ENCODE measurements at regions not wholly inside any gene's neighbourhood (a gene's known extent, or its start where the extent isn't known, plus 50 kb on each side); places are given as distances from the start of the nearest gene placed in this dataset.

DNA sequence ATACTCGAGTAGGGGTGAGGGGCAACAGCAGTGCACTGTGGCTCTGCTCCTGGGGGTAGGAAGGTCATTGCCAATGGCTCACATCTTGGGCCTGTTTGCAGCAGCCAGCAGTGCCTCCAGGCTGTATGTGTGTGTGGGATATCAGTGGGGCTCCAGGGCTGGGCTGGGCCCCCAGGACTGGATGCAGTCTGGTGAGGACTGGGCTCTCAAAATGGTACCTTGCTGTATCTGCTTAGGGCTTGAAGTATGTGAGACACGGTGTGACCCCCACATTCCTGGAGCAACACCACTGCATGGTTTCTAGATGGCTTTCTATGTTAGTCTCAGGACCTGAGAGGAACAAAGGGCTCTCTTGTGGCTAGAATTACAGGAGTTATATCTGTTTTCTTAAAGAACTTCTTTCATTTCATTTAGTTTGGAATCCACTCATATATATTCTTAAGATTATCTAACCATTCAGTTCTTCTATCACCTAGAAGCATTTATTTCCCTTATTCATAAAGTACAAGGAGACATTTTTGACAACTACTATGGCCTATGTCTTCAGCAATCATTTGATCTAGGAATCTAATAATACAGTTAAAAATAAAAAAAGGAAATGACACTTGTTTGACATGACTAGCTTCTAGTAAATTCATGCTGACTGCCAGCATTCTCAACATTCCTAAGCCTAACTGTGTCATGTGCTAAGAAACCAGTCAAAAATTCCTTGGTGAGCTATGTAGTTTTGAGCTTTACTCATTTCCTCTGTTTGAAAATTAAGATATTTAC, 443.2 kb upstream of the SEMA3A start:
- H3K4me3 ChIP-seq (ENCODE audit: low read depth, low read length) = no peak overlapping the region
- TF ChIP-seq, protein P1, sequence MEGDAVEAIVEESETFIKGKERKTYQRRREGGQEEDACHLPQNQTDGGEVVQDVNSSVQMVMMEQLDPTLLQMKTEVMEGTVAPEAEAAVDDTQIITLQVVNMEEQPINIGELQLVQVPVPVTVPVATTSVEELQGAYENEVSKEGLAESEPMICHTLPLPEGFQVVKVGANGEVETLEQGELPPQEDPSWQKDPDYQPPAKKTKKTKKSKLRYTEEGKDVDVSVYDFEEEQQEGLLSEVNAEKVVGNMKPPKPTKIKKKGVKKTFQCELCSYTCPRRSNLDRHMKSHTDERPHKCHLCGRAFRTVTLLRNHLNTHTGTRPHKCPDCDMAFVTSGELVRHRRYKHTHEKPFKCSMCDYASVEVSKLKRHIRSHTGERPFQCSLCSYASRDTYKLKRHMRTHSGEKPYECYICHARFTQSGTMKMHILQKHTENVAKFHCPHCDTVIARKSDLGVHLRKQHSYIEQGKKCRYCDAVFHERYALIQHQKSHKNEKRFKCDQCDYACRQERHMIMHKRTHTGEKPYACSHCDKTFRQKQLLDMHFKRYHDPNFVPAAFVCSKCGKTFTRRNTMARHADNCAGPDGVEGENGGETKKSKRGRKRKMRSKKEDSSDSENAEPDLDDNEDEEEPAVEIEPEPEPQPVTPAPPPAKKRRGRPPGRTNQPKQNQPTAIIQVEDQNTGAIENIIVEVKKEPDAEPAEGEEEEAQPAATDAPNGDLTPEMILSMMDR (IDR thresholded peaks at IDR 0.05; ENCODE audit: borderline replicate concordance, insufficient read depth, low read depth, low read length) = no peak

GRCh38 chr7:84631913-84632312, 437.3 kb upstream of the SEMA3A start:
- H3K4me3 ChIP-seq (ENCODE audit: low read depth, low read length) = no peak overlapping the region
- TF ChIP-seq, protein P1 (IDR thresholded peaks at IDR 0.05; ENCODE audit: borderline replicate concordance, insufficient read depth, low read depth, low read length) = no peak

- TF ChIP-seq, protein P1 (IDR thresholded peaks at IDR 0.05; ENCODE audit: borderline replicate concordance, insufficient read depth, low read depth, low read length) = no peak
- H3K4me3 ChIP-seq (ENCODE audit: low read depth, low read length) = no peak overlapping the region
Observed at GRCh38 chr7:84629640-84630318, 435.2 kb upstream of the SEMA3A start.

GRCh38 chr7:84629216-84629615, 434.6 kb upstream of the SEMA3A start:
- H3K4me3 ChIP-seq (ENCODE audit: low read depth, low read length) = no peak overlapping the region

DNA sequence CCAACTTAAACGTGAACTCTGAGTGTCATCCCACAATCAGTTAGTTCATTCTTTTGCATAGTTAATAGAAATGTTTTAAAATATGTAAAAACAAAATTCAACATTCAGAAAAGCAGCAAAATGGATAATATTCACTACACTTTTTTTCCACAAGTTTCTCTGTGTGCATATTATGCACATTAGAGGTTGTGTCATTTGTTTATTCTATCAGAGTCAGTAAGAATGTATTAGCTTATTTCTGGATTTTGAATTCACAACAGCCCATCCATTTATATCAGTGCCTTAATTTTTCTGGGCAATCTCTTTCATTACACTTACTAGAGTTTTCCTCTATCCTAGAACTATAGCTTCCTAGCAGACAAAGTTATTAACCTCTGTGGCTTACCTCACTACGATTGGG, 432.7 kb upstream of the SEMA3A start:
- H3K4me3 ChIP-seq (ENCODE audit: low read depth, low read length) = no peak overlapping the region
- TF ChIP-seq, protein P1 (IDR thresholded peaks at IDR 0.05; ENCODE audit: borderline replicate concordance, insufficient read depth, low read depth, low read length) = no peak

More at GRCh38 chr7:84629216-84629615, 434.6 kb upstream of the SEMA3A start:
- TF ChIP-seq, protein P1 (IDR thresholded peaks at IDR 0.05; ENCODE audit: borderline replicate concordance, insufficient read depth, low read depth, low read length) = no peak

- TF ChIP-seq, protein P1 (IDR thresholded peaks at IDR 0.05; ENCODE audit: borderline replicate concordance, insufficient read depth, low read depth, low read length) = no peak
- H3K4me3 ChIP-seq (ENCODE audit: low read depth, low read length) = no peak overlapping the region
Observed at GRCh38 chr7:84624927-84625326, 430.3 kb upstream of the SEMA3A start.

DNA sequence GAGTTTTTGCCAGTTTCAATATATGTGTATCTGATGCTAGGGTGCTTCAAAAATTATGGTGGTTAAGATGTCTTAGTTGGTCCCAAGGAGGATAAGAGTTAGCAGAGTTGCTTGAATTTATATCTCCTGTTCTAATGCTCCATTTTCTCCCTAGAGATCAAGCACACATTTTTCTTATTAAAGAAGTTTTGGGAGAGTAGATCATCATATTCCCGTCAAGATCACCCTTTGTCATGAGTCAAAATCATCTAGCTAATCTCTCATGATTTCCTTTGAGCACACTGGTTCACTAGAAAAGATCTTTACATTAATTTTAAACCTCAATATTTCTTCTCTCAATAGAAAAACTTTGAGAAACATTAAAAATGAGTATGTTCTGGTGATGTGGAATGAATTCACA, 429.9 kb upstream of the SEMA3A start:
- H3K4me3 ChIP-seq (ENCODE audit: low read depth, low read length) = no peak overlapping the region
- TF ChIP-seq, protein P1 (IDR thresholded peaks at IDR 0.05; ENCODE audit: borderline replicate concordance, insufficient read depth, low read depth, low read length) = no peak

Data from GM12875 (cell line).